Osteoblast (primary cell): ENCODE measurements at regions not wholly inside any gene's neighbourhood (a gene's known extent, or its start where the extent isn't known, plus 50 kb on each side); places are given as distances from the start of the nearest gene placed in this dataset.
A peak's percentile ranks its signal among the peaks of the same experiment; 100 is the strongest.

ENCODE experiments used
- DNase-seq: peaks from one replicate; pipeline ENCODE4 v3.0.0; 2011; ENCODE audit warnings: low spot score, mixed read lengths; ENCODE audit not compliant: insufficient read length; ENCODE audit errors: missing footprints
- H2AFZ ChIP-seq: 2 replicates; pipeline ENCODE4 v1.6.0; 2011; ENCODE audit warnings: mild to moderate bottlenecking, low read length
- H3K27ac ChIP-seq: 2 replicates; pipeline ENCODE4 v1.5.1; 2011; ENCODE audit warnings: mild to moderate bottlenecking, low read depth, low read length, moderate library complexity
- H3K27me3 ChIP-seq: 2 replicates; pipeline ENCODE4 v1.6.0; 2012; ENCODE audit warnings: mild to moderate bottlenecking, control low read depth, inconsistent platforms, low read length, moderate library complexity; ENCODE audit not compliant: insufficient read depth
- H3K36me3 ChIP-seq: 2 replicates; pipeline ENCODE4 v1.5.1; 2011; ENCODE audit warnings: mild to moderate bottlenecking, low read length, control low read depth, moderate library complexity; ENCODE audit not compliant: insufficient read depth
- H3K4me1 ChIP-seq: 2 replicates; pipeline ENCODE4 v1.5.1; 2011; ENCODE audit warnings: mild to moderate bottlenecking, low read length, control low read depth, moderate library complexity; ENCODE audit not compliant: insufficient read depth
- H3K4me2 ChIP-seq: 2 replicates; pipeline ENCODE4 v1.6.0; 2011; ENCODE audit warnings: mild to moderate bottlenecking, low read length; ENCODE audit not compliant: insufficient read depth
- H3K4me3 ChIP-seq: fragments of 200-600 bp; sonication (generic); 3 replicates; pipeline ENCODE4 v1.5.1; 2012; ENCODE audit warnings: mild to moderate bottlenecking, low read length, inconsistent platforms; ENCODE audit not compliant: insufficient read depth
- H3K79me2 ChIP-seq: 2 replicates; pipeline ENCODE4 v1.6.0; 2012; ENCODE audit warnings: mild to moderate bottlenecking, low read length, control low read depth, inconsistent platforms; ENCODE audit not compliant: insufficient read depth
- H3K9me3 ChIP-seq: 2 replicates; pipeline ENCODE4 v1.5.1; 2011; ENCODE audit warnings: low read depth, low read length, control low read depth
- H4K20me1 ChIP-seq: 2 replicates; pipeline ENCODE4 v1.6.0; 2012; ENCODE audit warnings: mild to moderate bottlenecking, low read length, control low read depth; ENCODE audit not compliant: insufficient read depth
- CTCF ChIP-seq: IDR thresholded peaks from 2 replicates; pipeline ENCODE4 v1.5.1; 2011; ENCODE audit warnings: mild to moderate bottlenecking, low read depth, low read length, moderate library complexity; ENCODE audit errors: extremely low read depth

- no peaks in the 10 kb centered on the region for H3K27me3 ChIP-seq
Measured at GRCh38 chr15:62752657-62753517, 289.7 kb upstream of the TPM1 start.

GRCh38 chr15:62753518-62754221, 288.9 kb upstream of the TPM1 start:
- H3K4me1 ChIP-seq, result peaks cover 53% of the 10 kb centered on the region
- H3K79me2 ChIP-seq, result no peaks in the 10 kb centered on the region
- H3K27ac ChIP-seq, result peak overlapping the region; percentile 69
- no peak overlapping the region for H2AFZ ChIP-seq
- no peak overlapping the region for H3K4me2 ChIP-seq
- H3K9me3 ChIP-seq, result no peaks in the 10 kb centered on the region
- no peak for DNase-seq
- H3K36me3 ChIP-seq, result no peaks in the 10 kb centered on the region
- no peak overlapping the region for H3K4me3 ChIP-seq
- no peak for TF ChIP-seq CTCF
- no peaks in the 10 kb centered on the region for H3K27me3 ChIP-seq
- no peaks in the 10 kb centered on the region for H4K20me1 ChIP-seq

More at GRCh38 chr15:62752657-62753517, 289.7 kb upstream of the TPM1 start:
- Histone ChIP-seq H3K4me1 (peaks cover 46% of the 10 kb centered on the region), H3K27ac (peak overlapping the region; percentile 69), H3K9me3 (no peaks in the 10 kb centered on the region), H3K4me3 (no peak overlapping the region), H3K79me2 (no peaks in the 10 kb centered on the region), H2AFZ (peak overlapping the region; percentile 35), H3K4me2 (peak overlapping the region; percentile 37), H3K36me3 (no peaks in the 10 kb centered on the region), H4K20me1 (no peaks in the 10 kb centered on the region)
- DNase-seq, result no peak
- TF ChIP-seq CTCF, result no peak

GRCh38 chr15:62756326-62756994, 286.1 kb upstream of the TPM1 start:
- DNase-seq, result no peak
- Histone ChIP-seq H3K79me2 (peaks cover 2% of the 10 kb centered on the region), H3K4me3 (no peak overlapping the region), H3K4me1 (peaks cover 48% of the 10 kb centered on the region), H2AFZ (no peak overlapping the region), H3K36me3 (peaks cover 3% of the 10 kb centered on the region), H3K4me2 (no peak overlapping the region), H3K9me3 (no peaks in the 10 kb centered on the region), H4K20me1 (no peaks in the 10 kb centered on the region), H3K27me3 (no peaks in the 10 kb centered on the region), H3K27ac (no peak overlapping the region)
- TF ChIP-seq CTCF, result no peak
